PC-9 (cell line): ENCODE measurements at regions not wholly inside any gene's neighbourhood (a gene's known extent, or its start where the extent isn't known, plus 50 kb on each side); places are given as distances from the start of the nearest gene placed in this dataset.
"Not testable (repeated sequence)": the region's sequence is repeated elsewhere in the genome, so short reads cannot be mapped to it uniquely, and the experiment has no call there.

Experiments used
- CTCF ChIP-seq: fragments of 200-600 bp; sonication (generic); conservative IDR thresholded peaks from 2 replicates; pipeline ENCODE4 v1.6.1; 2017; ENCODE audit warnings: mixed run types, antibody characterized with exemption, mild to moderate bottlenecking, moderate library complexity
- EZH2 ChIP-seq: fragments of 200-600 bp; sonication (generic); IDR thresholded peaks from 2 replicates; pipeline ENCODE4 v1.8.0; 2017; ENCODE audit warnings: antibody characterized with exemption, low read depth

DNA sequence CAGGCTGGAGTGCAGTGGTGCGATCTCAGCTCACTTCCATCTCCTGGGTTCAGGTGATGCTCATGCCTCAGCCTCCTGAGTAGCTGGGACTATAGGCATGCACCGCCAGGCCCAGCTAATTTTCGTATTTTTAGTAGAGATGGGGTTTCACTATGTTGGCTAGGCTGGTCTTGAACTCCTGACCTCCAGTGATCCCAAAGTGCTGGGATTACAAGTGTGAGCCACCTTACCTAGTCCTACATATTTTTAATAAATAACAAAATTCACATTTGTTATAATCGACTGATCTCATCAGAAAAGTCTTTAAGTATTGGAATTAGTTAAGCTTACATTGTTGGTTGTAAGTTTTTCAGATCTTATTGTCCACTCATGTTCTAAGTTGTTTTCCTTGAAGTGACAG lies 83.4 kb upstream of the TPTE start:
- TF ChIP-seq CTCF, EZH2: not testable (repeated sequence)
